Liver (tissue), 3 donors: ENCODE measurements at regions not wholly inside any gene's neighbourhood (a gene's known extent, or its start where the extent isn't known, plus 50 kb on each side); places are given as distances from the start of the nearest gene placed in this dataset.

Experiments
- RAD21 ChIP-seq, 2 donors: IDR thresholded peaks; 2 replicates each; pipeline ENCODE4 v1.6.1; 2016; ENCODE audit warnings: antibody characterized with exemption in 2 of 2, mild to moderate bottlenecking in 2 of 2
- RXRA ChIP-seq, 2 donors: IDR thresholded peaks; 2 replicates each; pipeline ENCODE4 v1.6.1; 2017 to 2018; ENCODE audit warnings: antibody characterized with exemption in 2 of 2, mild to moderate bottlenecking in 1 of 2
- SP1 ChIP-seq: IDR thresholded peaks from 2 replicates; pipeline ENCODE4 v1.6.1; 2018; ENCODE audit warnings: antibody characterized with exemption, mild to moderate bottlenecking
- TF ChIP-seq, protein P1 (sequence below): fragments of 150-350 bp; IDR thresholded peaks from 2 replicates; pipeline ENCODE4 v1.5.1; 2017; ENCODE audit warnings: improper control_type of control experiment, low read depth, low read length; ENCODE audit not compliant: missing input control
- TF ChIP-seq, protein P2 (sequence below): IDR thresholded peaks from 2 replicates; pipeline ENCODE4 v1.6.1; 2016; ENCODE audit warnings: antibody characterized with exemption
- TF ChIP-seq, protein P3 (sequence below): IDR thresholded peaks from 2 replicates; pipeline ENCODE4 v1.6.1; 2016; ENCODE audit warnings: antibody characterized with exemption, mild to moderate bottlenecking
- donor health status: healthy.
- donor health status: healthy.

DNA sequence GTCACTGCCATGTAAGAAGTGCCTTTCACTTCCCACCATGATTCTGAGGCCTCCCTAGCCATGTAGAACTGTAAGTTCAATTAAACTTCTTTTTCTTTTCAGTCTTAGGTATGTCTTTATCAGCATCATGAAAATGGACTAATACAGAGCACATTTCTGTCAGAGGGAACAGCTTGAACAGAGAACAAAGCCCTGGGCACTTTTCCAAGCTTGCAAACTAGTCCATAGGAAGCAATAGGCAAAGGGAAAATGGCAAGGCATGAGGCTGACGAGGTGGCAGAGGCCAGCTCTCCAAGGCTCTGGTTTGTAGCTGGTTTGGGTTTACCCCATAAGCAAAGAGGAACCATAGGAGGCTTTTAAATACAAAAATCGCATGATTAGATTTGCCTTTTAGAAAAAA is 185.1 kb upstream of the HDDC2 start:
- TF ChIP-seq, protein P1, sequence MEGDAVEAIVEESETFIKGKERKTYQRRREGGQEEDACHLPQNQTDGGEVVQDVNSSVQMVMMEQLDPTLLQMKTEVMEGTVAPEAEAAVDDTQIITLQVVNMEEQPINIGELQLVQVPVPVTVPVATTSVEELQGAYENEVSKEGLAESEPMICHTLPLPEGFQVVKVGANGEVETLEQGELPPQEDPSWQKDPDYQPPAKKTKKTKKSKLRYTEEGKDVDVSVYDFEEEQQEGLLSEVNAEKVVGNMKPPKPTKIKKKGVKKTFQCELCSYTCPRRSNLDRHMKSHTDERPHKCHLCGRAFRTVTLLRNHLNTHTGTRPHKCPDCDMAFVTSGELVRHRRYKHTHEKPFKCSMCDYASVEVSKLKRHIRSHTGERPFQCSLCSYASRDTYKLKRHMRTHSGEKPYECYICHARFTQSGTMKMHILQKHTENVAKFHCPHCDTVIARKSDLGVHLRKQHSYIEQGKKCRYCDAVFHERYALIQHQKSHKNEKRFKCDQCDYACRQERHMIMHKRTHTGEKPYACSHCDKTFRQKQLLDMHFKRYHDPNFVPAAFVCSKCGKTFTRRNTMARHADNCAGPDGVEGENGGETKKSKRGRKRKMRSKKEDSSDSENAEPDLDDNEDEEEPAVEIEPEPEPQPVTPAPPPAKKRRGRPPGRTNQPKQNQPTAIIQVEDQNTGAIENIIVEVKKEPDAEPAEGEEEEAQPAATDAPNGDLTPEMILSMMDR: no peak
- TF ChIP-seq RXRA (IDR thresholded peaks at IDR 0.05): no peak
- TF ChIP-seq, protein P2, sequence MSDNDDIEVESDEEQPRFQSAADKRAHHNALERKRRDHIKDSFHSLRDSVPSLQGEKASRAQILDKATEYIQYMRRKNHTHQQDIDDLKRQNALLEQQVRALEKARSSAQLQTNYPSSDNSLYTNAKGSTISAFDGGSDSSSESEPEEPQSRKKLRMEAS: no peak
- TF ChIP-seq, protein P3, sequence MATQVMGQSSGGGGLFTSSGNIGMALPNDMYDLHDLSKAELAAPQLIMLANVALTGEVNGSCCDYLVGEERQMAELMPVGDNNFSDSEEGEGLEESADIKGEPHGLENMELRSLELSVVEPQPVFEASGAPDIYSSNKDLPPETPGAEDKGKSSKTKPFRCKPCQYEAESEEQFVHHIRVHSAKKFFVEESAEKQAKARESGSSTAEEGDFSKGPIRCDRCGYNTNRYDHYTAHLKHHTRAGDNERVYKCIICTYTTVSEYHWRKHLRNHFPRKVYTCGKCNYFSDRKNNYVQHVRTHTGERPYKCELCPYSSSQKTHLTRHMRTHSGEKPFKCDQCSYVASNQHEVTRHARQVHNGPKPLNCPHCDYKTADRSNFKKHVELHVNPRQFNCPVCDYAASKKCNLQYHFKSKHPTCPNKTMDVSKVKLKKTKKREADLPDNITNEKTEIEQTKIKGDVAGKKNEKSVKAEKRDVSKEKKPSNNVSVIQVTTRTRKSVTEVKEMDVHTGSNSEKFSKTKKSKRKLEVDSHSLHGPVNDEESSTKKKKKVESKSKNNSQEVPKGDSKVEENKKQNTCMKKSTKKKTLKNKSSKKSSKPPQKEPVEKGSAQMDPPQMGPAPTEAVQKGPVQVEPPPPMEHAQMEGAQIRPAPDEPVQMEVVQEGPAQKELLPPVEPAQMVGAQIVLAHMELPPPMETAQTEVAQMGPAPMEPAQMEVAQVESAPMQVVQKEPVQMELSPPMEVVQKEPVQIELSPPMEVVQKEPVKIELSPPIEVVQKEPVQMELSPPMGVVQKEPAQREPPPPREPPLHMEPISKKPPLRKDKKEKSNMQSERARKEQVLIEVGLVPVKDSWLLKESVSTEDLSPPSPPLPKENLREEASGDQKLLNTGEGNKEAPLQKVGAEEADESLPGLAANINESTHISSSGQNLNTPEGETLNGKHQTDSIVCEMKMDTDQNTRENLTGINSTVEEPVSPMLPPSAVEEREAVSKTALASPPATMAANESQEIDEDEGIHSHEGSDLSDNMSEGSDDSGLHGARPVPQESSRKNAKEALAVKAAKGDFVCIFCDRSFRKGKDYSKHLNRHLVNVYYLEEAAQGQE: no peak
- TF ChIP-seq SP1: no peak
- no peak for TF ChIP-seq RAD21 (IDR thresholded peaks at IDR 0.05)
